CD4-positive, alpha-beta memory T cell (primary cell): ENCODE measurements at regions not wholly inside any gene's neighbourhood (a gene's known extent, or its start where the extent isn't known, plus 50 kb on each side); places are given as distances from the start of the nearest gene placed in this dataset.

ENCODE experiments used
- CTCF ChIA-PET: fragments of 350-600 bp; sonication (Branson Sonifier 250); formaldehyde crosslinking; loops from one replicate; lab custom pipeline; 2021; ENCODE audit warnings: inconsistent platforms; ENCODE audit not compliant: partially characterized antibody; lab: Charles Lee
- POLR2A ChIA-PET: fragments of 350-600 bp; sonication (Branson Sonifier 250); formaldehyde crosslinking; loops from one replicate; lab custom pipeline; 2021; ENCODE audit not compliant: partially characterized antibody; lab: Charles Lee
- DNase-seq, 5 donors: peaks; one replicate each; pipeline versions ENCODE4 v3.0.0 to v3.0.0-alpha.2; 2020 to 2022; ENCODE audit warnings: mixed read lengths in 1 of 5
- H3K27ac ChIP-seq: one replicate; pipeline ENCODE4 v1.7.0; 2013; ENCODE audit warnings: low read depth, low read length
- H3K27me3 ChIP-seq: 2 replicates; pipeline ENCODE4 v1.7.0; 2013; ENCODE audit warnings: mild to moderate bottlenecking, low read length, moderate library complexity; ENCODE audit not compliant: insufficient read depth
- H3K36me3 ChIP-seq: 2 replicates; pipeline ENCODE4 v1.7.0; 2013; ENCODE audit warnings: mild to moderate bottlenecking, low read length, moderate library complexity; ENCODE audit not compliant: insufficient read depth
- H3K4me1 ChIP-seq: 2 replicates; pipeline ENCODE4 v1.7.0; 2013; ENCODE audit warnings: mild to moderate bottlenecking, low read length, moderate library complexity; ENCODE audit not compliant: insufficient read depth
- H3K4me3 ChIP-seq, 2 donors: one replicate each; pipeline ENCODE4 v1.7.0; 2013; ENCODE audit warnings: low read length in 2 of 2, mild to moderate bottlenecking in 1 of 2
- H3K9me3 ChIP-seq, 2 donors: one replicate each; pipeline ENCODE4 v1.7.0; 2013; ENCODE audit warnings: low read length in 2 of 2, control low read depth in 1 of 2; ENCODE audit not compliant: control insufficient read depth in 1 of 2
- H3K27ac Mint-ChIP-seq, 7 donors: one replicate each; pipeline ENCODE4 v1.8.0; 2020 to 2021; ENCODE audit warnings: mixed read lengths in 7 of 7, mild to moderate bottlenecking in 6 of 7, inconsistent platforms in 3 of 7, moderate library complexity in 3 of 7
- H3K27me3 Mint-ChIP-seq, 2 donors: one replicate each; pipeline ENCODE4 v1.8.0; 2020 to 2021; ENCODE audit warnings: mixed read lengths in 2 of 2
- H3K36me3 Mint-ChIP-seq, 2 donors: one replicate each; pipeline ENCODE4 v1.8.0; 2020 to 2021; ENCODE audit warnings: mixed read lengths in 2 of 2, inconsistent platforms in 1 of 2, mild to moderate bottlenecking in 1 of 2
- H3K4me1 Mint-ChIP-seq, 4 donors: one replicate each; pipeline ENCODE4 v1.8.0; 2020 to 2021; ENCODE audit warnings: mixed read lengths in 4 of 4, mild to moderate bottlenecking in 1 of 4
- H3K4me3 Mint-ChIP-seq, 8 donors: one replicate each; pipeline ENCODE4 v1.8.0; 2020 to 2021; ENCODE audit warnings: mixed read lengths in 8 of 8, mild to moderate bottlenecking in 7 of 8, moderate library complexity in 6 of 8, inconsistent platforms in 3 of 8
- H3K9me3 Mint-ChIP-seq, 8 donors: one replicate each; pipeline ENCODE4 v1.8.0; 2020 to 2021; ENCODE audit warnings: mixed read lengths in 8 of 8, mild to moderate bottlenecking in 5 of 8, inconsistent platforms in 3 of 8, moderate library complexity in 1 of 8
- intact Hi-C: fragments of 100-400 bp; cut with micrococcal nuclease; formaldehyde crosslinking; loops from one replicate; pipeline ENCODE4 v1.15.1; 2023

DNA sequence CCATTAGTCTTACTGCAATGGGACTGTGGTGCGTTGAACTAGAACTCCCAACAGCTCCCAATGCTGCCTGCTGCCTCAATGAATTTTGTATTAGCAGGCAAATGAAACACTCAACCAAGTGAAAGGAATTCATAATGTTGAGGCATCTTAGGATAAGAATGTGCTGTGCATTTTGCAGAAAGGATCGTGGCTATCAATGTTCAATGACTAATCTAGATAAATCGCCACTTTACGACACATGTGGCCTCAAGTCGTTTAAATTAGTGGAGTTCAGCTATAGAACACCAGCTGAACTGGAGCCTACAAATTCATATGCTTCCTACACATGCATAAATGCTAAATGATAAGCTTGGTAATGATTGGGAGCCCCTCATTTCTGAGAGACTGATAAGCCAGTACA, 318.4 kb downstream of the PSAT1 start:
- Mint-ChIP-seq H3K4me1 (no peaks in the 10 kb centered on the region), H3K27ac (no peak overlapping the region), H3K9me3 (peaks cover 0 to 2% (median 0%) of the 10 kb centered on the region in 8 donors), H3K27me3 (peaks cover 0 to 1% of the 10 kb centered on the region in 2 donors), H3K4me3 (no peak overlapping the region), H3K36me3 (no peaks in the 10 kb centered on the region)
- Histone ChIP-seq H3K36me3 (no peaks in the 10 kb centered on the region), H3K9me3 (no peaks in the 10 kb centered on the region), H3K27me3 (no peaks in the 10 kb centered on the region), H3K4me3 (no peak overlapping the region), H3K27ac (no peak overlapping the region), H3K4me1 (no peaks in the 10 kb centered on the region)
- ChIA-PET POLR2A (no interaction called here), CTCF (interaction anchor here (0.8 kb wide), 1 partner anchor 15 kb away, joined by 3 read pairs; no protein-coding TSS in a partner anchor)
- intact Hi-C loops = no loop called here
- DNase-seq = no peak

DNA sequence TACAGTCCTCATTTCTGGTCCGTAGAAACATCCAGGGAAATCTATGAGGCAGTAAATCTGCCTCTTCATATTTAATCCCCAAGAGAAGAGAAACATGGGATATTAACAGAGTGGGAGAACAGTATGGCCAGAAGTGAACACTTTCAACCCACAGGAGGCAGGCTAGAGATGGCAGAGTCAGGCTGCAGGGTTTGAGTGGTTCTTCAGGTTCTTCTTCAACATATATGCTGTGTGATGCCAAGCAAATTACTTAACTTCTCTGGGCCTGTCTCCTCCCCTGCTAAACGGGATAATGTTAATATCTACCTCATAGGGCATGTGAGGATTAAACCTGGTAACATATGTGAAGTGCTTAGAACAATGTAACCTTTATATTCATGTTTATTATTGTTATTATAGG, 321.8 kb downstream of the PSAT1 start:
- no peaks in the 10 kb centered on the region for H3K9me3 ChIP-seq
- no peak for DNase-seq
- H3K27me3 ChIP-seq = no peaks in the 10 kb centered on the region
- POLR2A ChIA-PET = no interaction called here
- Mint-ChIP-seq H3K27me3 (peaks cover 0 to 3% of the 10 kb centered on the region in 2 donors), H3K4me1 (no peaks in the 10 kb centered on the region), H3K4me3 (no peak overlapping the region), H3K36me3 (no peaks in the 10 kb centered on the region), H3K9me3 (peaks cover 0 to 2% (median 0%) of the 10 kb centered on the region in 8 donors), H3K27ac (no peak overlapping the region)
- H3K36me3 ChIP-seq = no peaks in the 10 kb centered on the region
- CTCF ChIA-PET = no interaction called here
- no peak overlapping the region for H3K27ac ChIP-seq
- H3K4me3 ChIP-seq = no peak overlapping the region
- intact Hi-C loops = no loop called here
- no peaks in the 10 kb centered on the region for H3K4me1 ChIP-seq

DNA sequence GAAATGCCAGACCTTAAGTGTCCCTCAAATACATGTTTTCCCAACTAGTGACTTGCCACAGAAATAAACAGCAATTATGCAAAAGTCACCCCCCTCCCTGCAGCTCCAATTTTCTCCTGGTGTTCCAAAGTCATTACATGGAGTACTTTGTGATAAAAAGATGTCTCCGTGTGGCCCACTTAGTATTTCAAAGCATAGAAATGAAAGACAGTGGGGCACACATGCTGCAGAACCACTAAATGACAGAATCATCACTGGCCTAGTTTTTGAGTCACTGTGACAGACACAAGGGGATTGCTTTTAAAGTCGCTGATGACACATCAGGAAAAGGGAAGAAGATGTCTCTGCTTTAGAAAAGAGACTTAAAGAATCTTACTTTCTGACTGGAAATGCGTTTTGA, 323.4 kb downstream of the PSAT1 start:
- CTCF ChIA-PET = no interaction called here
- peaks cover 0 to 3% of the 10 kb centered on the region in 2 donors for H3K27me3 Mint-ChIP-seq
- Histone ChIP-seq H3K36me3 (no peaks in the 10 kb centered on the region), H3K4me1 (no peaks in the 10 kb centered on the region), H3K27ac (no peak overlapping the region), H3K27me3 (no peaks in the 10 kb centered on the region), H3K4me3 (no peak overlapping the region), H3K9me3 (no peaks in the 10 kb centered on the region)
- H3K4me3 Mint-ChIP-seq = no peak overlapping the region
- POLR2A ChIA-PET = no interaction called here
- H3K27ac Mint-ChIP-seq = no peak overlapping the region
- H3K36me3 Mint-ChIP-seq = no peaks in the 10 kb centered on the region
- peaks cover 0 to 2% (median 0%) of the 10 kb centered on the region in 8 donors for H3K9me3 Mint-ChIP-seq
- no peaks in the 10 kb centered on the region for H3K4me1 Mint-ChIP-seq
- DNase-seq = no peak
- intact Hi-C loops = no loop called here

DNA sequence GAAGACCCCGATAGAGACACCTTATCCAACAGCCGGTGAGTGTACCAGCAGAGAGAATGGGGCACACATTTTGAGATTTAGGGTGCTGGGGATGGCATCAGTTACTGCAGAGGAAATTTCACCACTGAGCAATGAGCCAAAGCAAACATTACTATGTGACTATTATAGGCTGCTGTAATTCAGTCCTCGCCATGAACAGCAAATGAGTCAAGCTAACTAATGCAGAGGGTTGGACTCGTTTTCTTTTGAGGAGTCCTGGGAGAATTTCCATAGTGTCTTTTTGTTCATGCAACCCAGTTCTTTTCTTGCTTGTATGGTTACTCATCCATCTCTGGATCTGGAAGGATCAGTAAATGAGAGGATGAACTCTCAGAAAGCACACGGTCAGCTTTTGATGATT, 323.8 kb downstream of the PSAT1 start:
- no peaks in the 10 kb centered on the region for H3K36me3 Mint-ChIP-seq
- no peaks in the 10 kb centered on the region for H3K36me3 ChIP-seq
- peaks cover 0 to 2% (median 0%) of the 10 kb centered on the region in 8 donors for H3K9me3 Mint-ChIP-seq
- H3K27ac Mint-ChIP-seq = no peak overlapping the region
- no peaks in the 10 kb centered on the region for H3K4me1 ChIP-seq
- H3K4me3 Mint-ChIP-seq = no peak overlapping the region
- no peaks in the 10 kb centered on the region for H3K4me1 Mint-ChIP-seq
- no peak overlapping the region for H3K4me3 ChIP-seq
- H3K27ac ChIP-seq = no peak overlapping the region
- intact Hi-C loops = no loop called here
- H3K27me3 ChIP-seq = no peaks in the 10 kb centered on the region
- POLR2A ChIA-PET = no interaction called here
- H3K27me3 Mint-ChIP-seq = peaks cover 0 to 3% of the 10 kb centered on the region in 2 donors
- CTCF ChIA-PET = no interaction called here
- H3K9me3 ChIP-seq = no peaks in the 10 kb centered on the region
- DNase-seq = no peak

DNA sequence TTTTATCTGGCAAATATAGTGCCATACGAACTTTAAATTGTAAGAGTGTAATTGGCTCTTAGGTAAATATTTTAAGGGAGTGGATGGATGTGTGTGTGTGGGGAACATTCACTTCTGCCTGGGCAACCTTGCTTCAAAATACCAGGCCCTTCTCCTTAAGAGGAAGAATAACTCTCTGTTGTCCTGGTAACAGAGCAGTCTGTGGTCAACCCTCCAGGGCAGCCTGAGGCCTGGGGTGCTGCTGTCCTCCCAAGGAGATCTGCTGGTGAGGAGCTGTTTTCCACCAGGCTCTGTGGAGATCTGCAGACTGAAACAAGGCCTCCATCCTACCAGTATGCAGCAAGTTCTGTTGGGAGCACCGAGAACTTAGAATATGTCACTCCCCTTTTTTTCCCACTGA, 325.2 kb downstream of the PSAT1 start:
- Mint-ChIP-seq H3K36me3 (no peaks in the 10 kb centered on the region), H3K4me3 (no peak overlapping the region), H3K27ac (no peak overlapping the region), H3K4me1 (no peaks in the 10 kb centered on the region), H3K27me3 (peaks cover 0 to 3% of the 10 kb centered on the region in 2 donors), H3K9me3 (peaks cover 0 to 4% (median 0%) of the 10 kb centered on the region in 8 donors)
- H3K36me3 ChIP-seq = no peaks in the 10 kb centered on the region
- POLR2A ChIA-PET = no interaction called here
- H3K9me3 ChIP-seq = no peaks in the 10 kb centered on the region
- intact Hi-C loops = no loop called here
- DNase-seq = no peak
- H3K27ac ChIP-seq = no peak overlapping the region
- CTCF ChIA-PET = no interaction called here
- no peaks in the 10 kb centered on the region for H3K27me3 ChIP-seq
- H3K4me3 ChIP-seq = no peak overlapping the region
- H3K4me1 ChIP-seq = no peaks in the 10 kb centered on the region

DNA sequence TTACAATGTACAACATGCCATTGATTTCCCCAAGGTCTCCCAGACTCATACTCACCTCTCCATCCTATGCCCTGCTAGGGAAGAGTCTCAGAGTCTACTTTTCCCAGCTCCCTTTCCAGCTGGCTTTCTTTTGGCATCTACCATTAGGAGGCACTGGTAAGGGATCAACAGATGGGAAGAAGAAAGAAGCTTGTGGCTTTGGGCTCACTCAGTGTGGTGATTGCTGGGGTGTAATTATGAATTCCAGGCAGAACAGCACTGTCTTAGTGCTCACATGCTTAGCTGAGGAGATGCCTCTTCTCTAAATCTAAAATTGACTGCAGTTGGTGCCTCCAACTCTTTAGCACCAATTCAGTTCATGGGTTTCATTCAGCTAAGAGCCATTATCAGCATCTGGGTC, 330.0 kb downstream of the PSAT1 start:
- intact Hi-C loops = no loop called here
- Mint-ChIP-seq H3K9me3 (peaks cover 0 to 3% (median 0%) of the 10 kb centered on the region in 8 donors), H3K27ac (no peak overlapping the region), H3K4me1 (no peaks in the 10 kb centered on the region), H3K4me3 (no peak overlapping the region), H3K27me3 (peaks cover 0 to 1% of the 10 kb centered on the region in 2 donors), H3K36me3 (no peaks in the 10 kb centered on the region)
- H3K36me3 ChIP-seq = no peaks in the 10 kb centered on the region
- H3K4me1 ChIP-seq = no peaks in the 10 kb centered on the region
- no peaks in the 10 kb centered on the region for H3K9me3 ChIP-seq
- no peak overlapping the region for H3K4me3 ChIP-seq
- H3K27ac ChIP-seq = no peak overlapping the region
- no peak for DNase-seq
- CTCF ChIA-PET = no interaction called here
- H3K27me3 ChIP-seq = no peaks in the 10 kb centered on the region
- POLR2A ChIA-PET = no interaction called here

DNA sequence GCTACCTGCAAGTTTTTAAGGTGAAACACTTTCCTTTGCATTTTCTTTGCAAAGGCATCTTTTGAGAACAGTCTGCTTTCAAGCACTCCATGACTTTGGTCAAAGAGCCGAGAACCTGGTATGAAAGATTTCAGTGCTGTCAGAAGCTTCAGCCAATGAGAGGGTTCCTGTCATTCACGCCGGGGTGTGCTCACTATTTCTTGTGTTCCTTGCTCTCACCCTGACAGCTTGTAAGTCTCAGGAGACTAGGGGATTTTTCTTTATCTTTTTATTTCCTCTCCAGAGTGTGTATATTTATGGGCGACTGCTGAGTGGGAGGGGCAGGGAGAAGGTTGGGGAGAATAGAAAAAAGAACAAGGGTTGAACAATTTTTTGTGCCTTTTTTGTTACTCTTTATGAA, 334.0 kb downstream of the PSAT1 start:
- Mint-ChIP-seq H3K36me3 (no peaks in the 10 kb centered on the region), H3K9me3 (peaks cover 0 to 6% (median 0%) of the 10 kb centered on the region in 8 donors), H3K27ac (no peak overlapping the region), H3K27me3 (no peaks in the 10 kb centered on the region), H3K4me1 (no peaks in the 10 kb centered on the region), H3K4me3 (no peak overlapping the region)
- H3K4me1 ChIP-seq = no peaks in the 10 kb centered on the region
- CTCF ChIA-PET = no interaction called here
- no peaks in the 10 kb centered on the region for H3K27me3 ChIP-seq
- DNase-seq = no peak
- no peak overlapping the region for H3K27ac ChIP-seq
- H3K9me3 ChIP-seq = no peaks in the 10 kb centered on the region
- POLR2A ChIA-PET = no interaction called here
- H3K36me3 ChIP-seq = no peaks in the 10 kb centered on the region
- no peak overlapping the region for H3K4me3 ChIP-seq
- intact Hi-C loops = no loop called here

DNA sequence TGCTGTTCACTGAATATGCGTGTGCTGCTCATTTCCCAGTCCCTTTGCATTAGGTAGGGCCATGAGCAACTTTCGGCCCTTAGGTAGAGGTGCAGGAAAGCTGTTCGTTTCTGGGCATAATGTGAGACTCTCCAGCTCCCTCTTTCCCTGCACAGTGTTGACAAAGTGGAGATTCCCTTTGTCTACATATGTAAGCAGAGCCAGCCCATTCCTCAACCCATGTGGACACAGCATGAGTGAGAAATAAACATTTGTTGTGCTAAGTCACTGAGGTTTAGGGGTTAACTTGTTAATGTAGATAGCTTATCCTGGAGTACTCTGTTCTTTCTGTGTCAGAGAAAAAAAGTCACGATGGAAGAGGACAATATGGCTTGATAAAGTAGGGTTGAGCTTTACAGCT, 343.8 kb downstream of the PSAT1 start:
- CTCF ChIA-PET = no interaction called here
- no peaks in the 10 kb centered on the region for H3K36me3 ChIP-seq
- no peak overlapping the region for H3K27ac Mint-ChIP-seq
- DNase-seq = no peak
- intact Hi-C loops = no loop called here
- H3K27me3 ChIP-seq = no peaks in the 10 kb centered on the region
- no peak overlapping the region for H3K4me3 Mint-ChIP-seq
- H3K4me1 Mint-ChIP-seq = no peaks in the 10 kb centered on the region
- no peaks in the 10 kb centered on the region for H3K36me3 Mint-ChIP-seq
- H3K4me1 ChIP-seq = no peaks in the 10 kb centered on the region
- no peaks in the 10 kb centered on the region for H3K9me3 ChIP-seq
- H3K9me3 Mint-ChIP-seq = peaks cover 0 to 12% (median 6%) of the 10 kb centered on the region in 8 donors
- H3K4me3 ChIP-seq = no peak overlapping the region
- H3K27me3 Mint-ChIP-seq = peaks cover 0 to 1% of the 10 kb centered on the region in 2 donors
- no peak overlapping the region for H3K27ac ChIP-seq
- POLR2A ChIA-PET = no interaction called here
